Esophagus (tissue), 2 donors: ENCODE measurements at regions not wholly inside any gene's neighbourhood (a gene's known extent, or its start where the extent isn't known, plus 50 kb on each side); places are given as distances from the start of the nearest gene placed in this dataset.

Source experiments
- H3K27ac ChIP-seq, 2 donors: one replicate each; pipeline ENCODE4 v1.5.1; 2013; ENCODE audit warnings: low read depth in 2 of 2, mild to moderate bottlenecking in 2 of 2, inconsistent platforms in 1 of 2, low read length in 1 of 2, moderate library complexity in 1 of 2
- H3K27me3 ChIP-seq, 2 donors: one replicate each; pipeline ENCODE4 v1.6.1; 2013; ENCODE audit warnings: low read length in 2 of 2, control low read depth in 1 of 2, mild to moderate bottlenecking in 1 of 2; ENCODE audit not compliant: insufficient read depth in 2 of 2, control insufficient read depth in 1 of 2
- H3K36me3 ChIP-seq, 2 donors: one replicate each; pipeline ENCODE4 v1.6.1; 2013; ENCODE audit warnings: low read length in 1 of 2; ENCODE audit not compliant: control insufficient read depth in 2 of 2, insufficient read depth in 2 of 2
- H3K4me1 ChIP-seq, 2 donors: one replicate each; pipeline ENCODE4 v1.6.1; 2013; ENCODE audit warnings: low read length in 1 of 2; ENCODE audit not compliant: control insufficient read depth in 2 of 2, insufficient read depth in 2 of 2
- H3K4me3 ChIP-seq, 2 donors: one replicate each; pipeline ENCODE4 v1.5.1; 2013; ENCODE audit warnings: low read length in 2 of 2, mild to moderate bottlenecking in 2 of 2, low read depth in 1 of 2, moderate library complexity in 1 of 2
- H3K9me3 ChIP-seq, 2 donors: one replicate each; pipeline ENCODE4 v1.6.1; 2013; ENCODE audit warnings: mild to moderate bottlenecking in 2 of 2, low read depth in 1 of 2, low read length in 1 of 2, moderate library complexity in 1 of 2; ENCODE audit not compliant: control insufficient read depth in 2 of 2, insufficient read depth in 1 of 2
- WGBS, 2 donors: extraction: QIAGEN DNeasy Blood & Tissue Kit; methylation state at CpG; one replicate each; pipeline ENCODE4 v1.1.7; 2013; 5-methylcytosine and 5-hydroxymethylcytosine counted together
- donor health status: healthy with polysubstance abuse.
- donor health status: Bipolar disorder and iron deficiency.

GRCh38 chr6:80541886-80542285 lies 435.4 kb downstream of the BCKDHB start:
- no peak overlapping the region for H3K4me3 ChIP-seq
- no peaks in the 10 kb centered on the region for H3K9me3 ChIP-seq
- no peak overlapping the region for H3K27ac ChIP-seq
- H3K4me1 ChIP-seq, result no peaks in the 10 kb centered on the region
- no peaks in the 10 kb centered on the region for H3K27me3 ChIP-seq
- WGBS, 2 donors, result 53 to 55% methylated on average over 3 of the region's 3 CpGs
- no peaks in the 10 kb centered on the region for H3K36me3 ChIP-seq

GRCh38 chr6:80541181-80541580 lies 434.7 kb downstream of the BCKDHB start:
- no peak overlapping the region for H3K27ac ChIP-seq
- no peaks in the 10 kb centered on the region for H3K36me3 ChIP-seq
- no peak overlapping the region for H3K4me3 ChIP-seq
- no peaks in the 10 kb centered on the region for H3K27me3 ChIP-seq
- H3K9me3 ChIP-seq, result no peaks in the 10 kb centered on the region
- no peaks in the 10 kb centered on the region for H3K4me1 ChIP-seq

DNA sequence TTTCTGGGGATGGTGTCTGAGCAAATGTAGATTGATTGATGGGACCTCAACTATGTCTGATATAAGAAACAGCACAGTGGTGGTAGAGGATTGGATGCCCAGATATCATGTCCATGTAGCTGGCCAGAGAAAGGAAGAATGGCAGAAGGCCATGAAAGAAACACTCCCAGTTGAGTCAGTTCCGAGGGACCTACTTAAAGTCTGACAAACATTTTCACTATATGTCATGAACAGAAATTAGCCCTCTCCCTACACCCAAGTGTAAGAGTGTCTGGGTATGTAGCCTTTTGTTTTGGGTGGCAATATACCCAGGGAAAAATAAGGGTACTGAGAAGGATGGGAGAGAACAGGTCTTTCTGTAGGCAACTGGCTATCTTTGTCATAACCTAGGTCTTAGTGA lies 434.2 kb downstream of the BCKDHB start:
- Histone ChIP-seq H3K36me3 (no peaks in the 10 kb centered on the region), H3K27ac (no peak overlapping the region), H3K4me1 (no peaks in the 10 kb centered on the region), H3K4me3 (no peak overlapping the region), H3K27me3 (no peaks in the 10 kb centered on the region), H3K9me3 (no peaks in the 10 kb centered on the region)
- 69 to 83% methylated on average over 1 of the region's 1 CpG for WGBS, 2 donors

DNA sequence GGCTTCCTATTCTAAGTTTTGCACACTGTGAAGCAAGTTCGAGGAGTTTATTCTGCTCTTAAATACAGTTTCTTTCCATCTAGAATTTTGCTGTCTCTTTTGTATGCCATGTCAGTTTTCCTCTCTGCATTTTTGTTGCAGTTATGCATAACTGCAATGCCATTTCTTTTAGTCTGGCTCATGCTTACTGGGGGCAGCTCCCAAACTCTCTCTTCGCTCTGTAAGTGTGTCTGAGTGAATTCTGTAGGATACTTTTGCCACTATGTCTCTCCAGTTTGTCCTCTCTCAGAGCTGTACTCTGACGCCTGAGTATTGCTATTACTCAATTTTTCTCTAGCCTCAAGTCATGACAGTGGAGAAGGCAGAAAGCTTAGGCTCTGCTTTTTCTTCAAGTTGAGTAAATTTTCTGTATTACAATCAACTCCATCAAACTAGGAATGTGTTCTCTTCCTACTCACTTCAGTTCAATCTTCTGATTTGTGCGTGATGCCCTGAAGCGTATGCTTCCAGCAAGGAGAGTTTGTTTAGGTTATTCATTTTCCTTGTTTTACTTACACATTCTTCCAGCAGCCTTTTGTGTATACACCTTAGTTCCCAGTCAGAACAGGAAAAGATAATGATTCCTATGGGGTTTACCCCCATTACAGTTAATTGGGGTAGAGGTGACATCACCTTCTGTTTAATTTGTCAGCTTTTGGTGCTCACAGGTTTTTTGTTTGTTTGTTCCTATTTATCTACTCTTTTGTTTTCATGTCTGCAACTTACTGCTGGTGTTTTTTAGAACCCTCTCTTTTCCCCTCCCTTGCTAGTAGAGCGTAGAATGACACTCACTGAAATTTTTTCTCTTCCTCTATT lies 430.9 kb downstream of the BCKDHB start:
- Histone ChIP-seq H3K27me3 (no peaks in the 10 kb centered on the region), H3K9me3 (no peaks in the 10 kb centered on the region)
- WGBS, 2 donors, result 83 to 85% methylated on average over 6 of the region's 6 CpGs

GRCh38 chr6:80535914-80536565 lies 429.6 kb downstream of the BCKDHB start:
- H3K36me3 ChIP-seq, result no peaks in the 10 kb centered on the region
- no peak overlapping the region for H3K4me3 ChIP-seq
- H3K4me1 ChIP-seq, result no peaks in the 10 kb centered on the region
- no peaks in the 10 kb centered on the region for H3K27me3 ChIP-seq
- no peak overlapping the region for H3K27ac ChIP-seq
- 61 to 73% methylated on average over 1 of the region's 1 CpG for WGBS, 2 donors
- H3K9me3 ChIP-seq, result no peaks in the 10 kb centered on the region

More for the DNA sequence above, 430.9 kb downstream of the BCKDHB start:
- Histone ChIP-seq H3K4me3 (no peak overlapping the region), H3K36me3 (no peaks in the 10 kb centered on the region), H3K27ac (no peak overlapping the region), H3K4me1 (no peaks in the 10 kb centered on the region)

DNA sequence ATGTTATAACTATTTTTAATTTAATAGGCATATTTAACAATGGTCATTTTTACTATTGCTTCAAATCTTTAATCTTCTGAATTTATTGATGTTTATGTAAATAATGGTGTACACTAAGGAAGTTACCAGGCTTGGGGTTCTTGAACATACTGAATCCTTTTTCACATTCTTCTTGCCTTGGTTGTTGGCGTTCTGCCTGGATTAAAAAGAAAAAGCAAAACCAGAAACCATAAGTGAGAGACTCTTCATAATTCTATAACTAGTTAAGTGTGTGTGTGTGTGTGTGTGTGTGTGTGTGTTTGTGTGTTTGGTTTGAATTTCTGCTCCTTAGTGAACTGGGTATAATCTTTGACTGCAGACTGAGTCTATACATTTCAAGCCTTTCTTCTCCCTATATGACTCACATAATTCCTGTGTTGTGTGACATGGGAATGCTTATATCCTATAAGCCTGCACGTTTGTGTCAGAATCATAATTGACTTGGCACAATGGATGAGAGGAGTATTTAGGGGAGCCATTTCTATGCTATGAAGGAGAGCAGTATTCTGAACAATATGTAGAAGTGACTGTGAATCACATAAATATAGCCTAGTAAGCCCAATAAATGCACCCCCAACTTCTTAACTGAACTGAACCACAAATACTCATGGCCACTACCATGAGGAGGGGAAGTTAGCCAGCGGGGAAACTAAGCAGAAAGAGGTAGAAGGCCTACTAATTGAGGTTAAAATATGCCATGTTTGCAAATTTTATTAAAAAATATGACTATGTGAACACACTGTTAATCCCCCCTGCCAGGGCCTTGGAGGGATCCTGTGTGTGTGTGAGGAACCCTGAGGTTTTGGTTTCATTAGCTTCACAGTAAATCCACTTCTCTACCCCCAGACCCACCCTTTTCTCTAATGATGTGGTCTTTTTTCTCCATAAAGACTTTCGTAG lies 425.5 kb downstream of the BCKDHB start:
- H3K27me3 ChIP-seq, result no peaks in the 10 kb centered on the region
- no peaks in the 10 kb centered on the region for H3K4me1 ChIP-seq
- WGBS, 2 donors, result 71 to 72% methylated on average over 4 of the region's 4 CpGs
- H3K27ac ChIP-seq, result no peak overlapping the region
- H3K4me3 ChIP-seq, result no peak overlapping the region
- no peaks in the 10 kb centered on the region for H3K9me3 ChIP-seq
- H3K36me3 ChIP-seq, result no peaks in the 10 kb centered on the region

- Histone ChIP-seq H3K4me1 (no peaks in the 10 kb centered on the region), H3K4me3 (no peak overlapping the region), H3K36me3 (no peaks in the 10 kb centered on the region), H3K27me3 (no peaks in the 10 kb centered on the region), H3K27ac (no peak overlapping the region), H3K9me3 (no peaks in the 10 kb centered on the region)
- 84 to 89% methylated on average over 3 of the region's 3 CpGs for WGBS, 2 donors
These were observed 423.6 kb downstream of the BCKDHB start for GRCh38 chr6:80530103-80530502.

GRCh38 chr6:80528115-80528514 lies 421.6 kb downstream of the BCKDHB start:
- no peaks in the 10 kb centered on the region for H3K4me1 ChIP-seq
- H3K9me3 ChIP-seq, result no peaks in the 10 kb centered on the region
- no peaks in the 10 kb centered on the region for H3K36me3 ChIP-seq
- no peak overlapping the region for H3K27ac ChIP-seq
- H3K4me3 ChIP-seq, result no peak overlapping the region
- H3K27me3 ChIP-seq, result no peaks in the 10 kb centered on the region

DNA sequence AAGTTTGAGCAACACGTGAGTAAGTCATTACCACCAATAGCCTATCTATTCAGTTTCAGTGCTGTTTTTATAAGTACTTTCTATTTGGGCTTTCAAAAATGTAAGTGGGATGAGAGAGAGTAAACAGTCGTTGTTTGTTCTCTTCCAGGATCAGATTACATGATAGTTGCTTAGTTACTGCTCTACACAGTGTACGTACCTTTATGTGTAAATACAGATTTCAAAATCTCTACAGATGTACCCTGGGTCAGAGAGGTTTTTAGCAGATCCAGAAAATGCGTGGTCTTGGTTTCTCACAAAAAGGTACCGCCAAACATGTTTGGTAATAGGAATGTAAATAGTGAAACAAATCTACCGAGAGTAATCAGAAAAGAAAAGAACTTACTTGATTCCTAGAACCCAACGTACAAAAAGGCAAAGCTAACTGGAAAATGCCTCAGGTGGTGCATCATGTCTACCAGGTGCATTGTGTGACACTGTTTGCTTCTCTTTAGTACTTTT lies 421.1 kb downstream of the BCKDHB start:
- Histone ChIP-seq H3K9me3 (no peaks in the 10 kb centered on the region), H3K27ac (no peak overlapping the region), H3K27me3 (no peaks in the 10 kb centered on the region), H3K36me3 (no peaks in the 10 kb centered on the region), H3K4me3 (no peak overlapping the region), H3K4me1 (no peaks in the 10 kb centered on the region)
- WGBS, 2 donors, result 41 to 58% methylated on average over 7 of the region's 7 CpGs
